Left ventricle myocardium superior (tissue), 1 donor: ENCODE measurements at regions not wholly inside any gene's neighbourhood (a gene's known extent, or its start where the extent isn't known, plus 50 kb on each side); places are given as distances from the start of the nearest gene placed in this dataset.

Experiments
- ATAC-seq: fragments of 200-7000 bp; cut with Tn5 transposase; one replicate; pipeline ENCODE4 v1.9.1; 2020; ENCODE audit warnings: mild to moderate bottlenecking, moderate library complexity
- DNase-seq: peaks from one replicate; pipeline ENCODE4 v3.0.0-alpha.2; 2020
- intact Hi-C: fragments of 100-400 bp; cut with micrococcal nuclease; formaldehyde crosslinking; loops from one replicate; pipeline ENCODE4 v1.11.0; 2022
- donor health status: DM: no; HTN: yes; CAD: no; lungs with severe emphysema.

DNA sequence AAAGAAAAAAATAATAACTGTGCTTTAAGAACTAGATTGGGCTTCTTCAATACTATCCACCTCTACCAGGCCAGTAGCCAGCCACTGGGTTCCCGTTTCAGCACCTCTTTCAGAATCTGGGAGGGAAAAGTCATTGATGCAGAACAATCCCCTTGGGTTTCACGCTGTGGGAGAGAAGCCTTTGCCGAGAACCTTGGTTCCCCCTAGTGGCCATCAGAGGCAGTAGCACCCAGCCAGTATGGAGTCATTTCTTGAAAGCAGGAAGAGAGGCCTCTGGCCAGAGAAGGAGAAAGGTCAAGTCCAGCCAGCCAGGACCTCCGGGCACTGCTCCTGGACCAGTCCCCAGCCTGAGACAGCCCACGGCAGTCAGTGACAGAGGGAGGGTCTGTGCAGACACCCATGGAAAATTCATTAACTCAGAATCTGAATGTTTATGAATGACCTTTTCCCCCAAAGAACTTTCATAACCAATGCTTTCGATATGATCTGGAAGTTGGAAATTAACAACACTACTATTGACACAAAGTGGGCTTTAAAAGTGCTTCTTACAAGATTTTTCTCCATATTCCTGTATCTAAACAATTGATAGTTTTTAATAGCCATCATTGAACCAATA is 51.2 kb upstream of the CDH5 start:
- peak; percentile 34 for DNase-seq
- peak; percentile 93 for ATAC-seq
- intact Hi-C loops, result no loop called here

DNA sequence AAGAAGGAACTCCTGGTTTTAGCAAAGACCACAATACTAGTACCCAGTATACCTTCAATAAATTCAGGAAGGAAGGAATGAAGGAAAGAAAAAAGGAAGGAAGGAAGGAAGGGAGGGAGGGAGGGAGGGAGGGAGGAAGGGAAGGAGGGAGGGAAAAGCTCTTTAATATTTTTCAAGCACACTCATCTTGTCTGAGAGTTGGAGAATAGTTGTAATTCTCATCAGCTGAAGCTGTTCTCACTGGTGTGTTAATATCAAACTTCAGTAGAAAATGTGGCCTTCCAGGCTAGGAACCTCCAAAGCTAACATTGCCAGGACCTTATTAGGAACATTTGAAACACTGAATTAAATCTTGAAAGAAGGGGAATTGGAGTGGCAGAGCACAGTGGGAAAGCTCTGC is 55.2 kb upstream of the CDH5 start:
- DNase-seq, result no peak
- intact Hi-C loops, result no loop called here
- ATAC-seq, result no peak

DNA sequence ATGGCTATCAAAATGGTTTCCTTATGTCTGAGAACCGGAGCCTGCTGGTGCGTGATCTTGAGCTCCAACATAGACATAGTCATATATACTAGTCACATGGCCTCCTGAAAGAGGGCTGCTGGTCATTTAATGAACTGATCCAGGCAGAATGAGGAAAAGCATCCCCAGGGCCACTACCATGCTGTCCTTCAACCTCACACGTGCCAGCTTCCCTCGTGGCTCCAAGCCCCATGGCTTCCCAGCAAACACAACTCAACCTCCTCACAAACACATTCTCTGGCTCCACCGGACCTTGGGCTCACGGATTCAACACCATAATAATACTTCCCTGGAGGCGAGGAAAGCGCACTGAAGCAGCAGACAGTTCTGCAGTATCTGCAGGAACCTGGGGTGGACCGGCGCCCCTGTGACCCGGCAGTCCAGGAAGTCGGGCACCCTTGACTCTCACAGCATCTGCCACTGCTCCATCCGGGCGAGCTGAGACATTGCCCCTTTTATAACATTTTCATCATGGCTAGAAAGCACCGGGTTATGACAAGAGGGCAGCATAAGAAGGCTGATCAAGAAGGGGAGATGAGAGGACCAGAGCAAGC is 57.2 kb upstream of the CDH5 start:
- ATAC-seq, result no peak
- DNase-seq, result no peak
- intact Hi-C loops, result no loop called here

DNA sequence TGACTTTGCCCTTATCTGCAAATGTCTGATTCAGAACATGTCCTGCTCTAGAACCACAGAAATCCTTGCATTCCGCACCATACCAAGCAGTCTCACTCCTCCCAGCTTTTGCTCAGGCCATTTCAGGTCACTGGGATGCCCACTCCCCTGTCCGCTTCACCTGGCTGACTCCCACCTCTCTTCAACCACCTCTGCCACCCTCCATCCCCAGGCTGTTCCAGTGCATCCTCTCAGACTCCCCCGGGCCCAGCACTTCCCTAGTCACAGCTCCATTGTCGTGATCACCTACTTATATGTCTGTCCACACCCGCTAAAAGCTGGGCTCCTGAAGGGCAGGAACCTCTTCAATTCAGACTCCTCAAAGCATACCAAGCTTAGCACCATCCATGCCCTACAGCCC is 58.4 kb upstream of the CDH5 start:
- intact Hi-C loops, result no loop called here
- ATAC-seq (no peak), DNase-seq (no peak)

DNA sequence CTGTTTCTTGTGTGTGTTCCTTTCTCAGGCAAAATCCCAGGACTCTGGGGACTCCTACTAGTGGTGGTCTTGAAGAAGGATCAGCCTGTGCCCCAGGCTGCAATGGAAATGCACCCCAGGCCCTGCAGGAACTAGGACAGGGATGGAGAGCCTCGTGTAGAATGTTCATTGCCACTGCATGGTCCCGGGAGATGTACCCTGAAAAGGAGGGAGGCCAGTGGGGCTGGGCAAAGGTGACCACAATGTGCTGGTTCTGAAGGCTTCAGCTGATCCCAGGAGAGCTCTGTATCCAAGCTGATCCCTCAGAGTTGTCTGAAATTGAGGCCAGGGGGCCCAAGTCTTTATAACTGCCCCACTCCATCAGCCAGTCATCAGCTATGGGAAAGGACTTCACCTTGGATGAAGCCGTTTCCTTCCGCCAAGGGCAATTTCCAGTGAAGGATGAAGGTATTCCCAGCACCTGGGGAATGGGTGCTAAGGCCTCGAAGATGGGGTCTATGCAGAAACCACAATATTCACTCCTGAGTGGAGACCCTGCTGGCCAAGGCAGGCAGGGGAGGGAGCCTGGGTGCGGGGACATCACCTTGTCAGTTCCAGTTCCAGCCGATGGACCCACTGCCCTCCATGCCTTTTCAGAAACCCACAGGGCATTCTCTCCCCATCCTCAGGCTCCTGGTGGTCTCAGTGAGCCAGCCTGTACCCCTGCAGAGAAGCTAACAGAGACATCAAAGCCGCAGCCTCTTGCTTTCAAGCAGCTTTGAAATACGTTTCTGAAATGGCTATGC is 59.9 kb upstream of the CDH5 start:
- no peak for DNase-seq
- no peak for ATAC-seq
- intact Hi-C loops, result no loop called here

DNA sequence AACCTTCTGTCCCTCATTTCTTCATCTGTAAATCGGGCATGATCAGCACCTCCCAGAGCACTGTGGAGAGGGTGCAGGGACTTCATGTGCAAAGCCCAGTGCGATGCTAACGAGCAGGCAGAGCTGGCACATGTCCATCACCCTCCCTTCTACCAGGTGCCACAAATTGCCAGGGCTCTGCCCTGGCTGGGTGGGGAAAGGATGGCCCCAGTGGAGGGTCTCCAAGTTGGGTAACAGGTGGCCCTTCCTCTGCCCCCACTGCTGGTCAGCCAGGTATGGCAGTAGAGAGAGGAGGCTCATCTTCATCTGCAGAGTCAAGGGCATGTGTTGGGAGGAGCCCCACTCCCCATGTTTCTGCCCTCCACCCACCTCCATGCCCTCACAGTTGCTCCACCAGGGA is 61.5 kb upstream of the CDH5 start:
- intact Hi-C loops, result no loop called here
- ATAC-seq, result no peak
- no peak for DNase-seq

DNA sequence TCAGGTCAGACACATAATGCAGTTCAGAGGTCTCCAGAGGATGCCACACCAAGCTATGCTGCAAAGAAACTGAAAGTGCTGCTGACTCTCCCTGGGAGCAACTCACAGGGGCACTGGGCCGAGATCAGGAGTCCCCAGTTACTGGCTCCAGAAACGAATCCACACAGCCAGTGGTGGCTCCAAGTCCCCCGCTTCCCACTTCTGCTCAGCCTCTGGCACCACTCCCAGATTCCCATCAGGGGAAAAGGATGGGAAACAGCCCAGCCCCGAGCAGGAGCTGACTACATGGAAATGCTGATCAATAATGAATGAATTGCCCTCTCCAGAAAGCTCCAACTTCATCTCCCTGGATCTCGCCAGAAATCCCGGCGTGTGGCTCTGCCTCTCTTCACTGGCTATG is 62.3 kb upstream of the CDH5 start:
- intact Hi-C loops, result no loop called here
- ATAC-seq (no peak), DNase-seq (no peak)

DNA sequence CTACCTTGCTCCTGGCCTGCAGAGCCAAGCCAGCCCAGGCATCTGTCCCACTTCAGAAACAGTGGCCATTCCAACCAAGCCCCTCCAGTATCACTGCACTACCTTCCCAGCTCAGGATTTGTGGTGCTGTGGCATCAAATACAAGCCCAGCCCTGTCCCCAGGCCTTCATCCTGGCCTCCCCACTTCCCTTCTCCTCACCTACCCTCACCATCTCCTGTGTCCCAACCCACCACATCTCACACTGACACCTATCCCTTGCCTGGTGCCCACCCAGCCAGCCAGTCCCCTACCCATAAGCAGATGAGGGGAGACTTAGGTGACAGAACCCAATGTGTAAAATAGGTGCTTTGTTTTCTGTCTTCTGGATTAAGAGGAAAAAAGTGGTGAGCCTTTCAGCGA is 66.0 kb upstream of the CDH5 start:
- intact Hi-C loops, result no loop called here
- no peak for ATAC-seq
- no peak for DNase-seq

DNA sequence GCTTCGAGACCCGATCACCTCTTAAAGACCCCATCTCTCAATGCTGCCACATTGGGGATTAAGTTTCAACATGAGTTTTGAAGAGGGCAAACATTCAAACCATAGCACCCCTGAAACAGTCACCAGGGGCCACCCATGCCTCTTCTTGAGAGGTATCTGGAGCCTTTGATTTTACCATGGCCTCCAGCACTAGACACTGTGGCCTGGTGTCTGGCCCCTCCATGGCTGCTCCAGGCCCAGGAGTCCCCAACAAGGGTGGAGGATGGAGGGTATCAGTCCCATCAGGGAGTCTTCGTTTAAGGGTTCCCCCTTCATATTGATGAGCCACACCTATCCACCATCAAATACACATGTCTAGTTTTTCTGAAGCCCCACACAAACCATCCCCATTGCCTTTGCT is 66.5 kb upstream of the CDH5 start:
- ATAC-seq (no peak), DNase-seq (no peak)
- intact Hi-C loops, result no loop called here

DNA sequence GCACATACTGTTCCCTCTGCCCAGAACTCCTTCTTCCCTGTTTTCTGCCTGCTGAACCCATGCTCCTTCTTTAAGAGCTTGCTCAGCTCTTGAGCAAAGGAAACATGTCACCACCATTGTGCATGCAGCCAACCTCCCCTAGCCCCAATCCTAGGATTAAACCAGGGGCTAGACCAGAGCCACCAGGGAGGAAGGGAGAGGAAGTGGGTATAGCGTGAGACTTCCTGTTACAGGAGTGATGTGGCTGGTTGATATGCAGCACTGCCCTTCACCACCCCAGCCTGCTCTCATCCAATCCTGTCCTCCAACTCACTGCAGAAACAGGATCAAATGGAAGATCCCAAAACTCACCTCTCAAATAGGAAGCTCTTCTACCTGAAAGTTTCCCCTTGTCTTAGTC is 67.1 kb upstream of the CDH5 start:
- DNase-seq, result no peak
- intact Hi-C loops, result no loop called here
- ATAC-seq, result no peak

DNA sequence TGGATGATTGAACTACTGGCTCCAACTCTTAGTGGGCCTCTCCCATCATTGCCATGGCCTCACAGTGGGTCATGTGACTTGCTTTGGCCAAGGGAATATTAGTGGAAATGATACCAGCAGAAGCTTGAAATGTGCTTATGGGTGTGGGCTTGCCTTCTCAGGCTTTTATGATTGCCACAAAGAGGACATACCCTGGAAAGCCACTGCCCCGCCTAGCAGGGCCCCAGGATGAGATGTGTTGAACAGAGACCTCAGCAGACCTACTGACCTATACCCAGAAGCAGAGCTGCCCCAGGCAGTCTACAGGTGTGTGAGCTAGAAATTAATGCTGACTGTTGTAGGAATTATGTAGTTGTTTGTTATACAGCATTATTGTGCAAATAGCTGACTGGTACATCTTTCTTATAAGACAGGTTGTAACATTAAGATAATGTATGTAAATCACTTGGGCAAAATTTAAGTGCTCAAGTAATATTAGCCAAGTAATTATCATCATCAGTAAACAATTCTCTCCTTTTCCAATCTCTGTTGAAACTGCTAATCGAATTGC is 67.8 kb upstream of the CDH5 start:
- DNase-seq (no peak), ATAC-seq (no peak)
- intact Hi-C loops, result no loop called here

DNA sequence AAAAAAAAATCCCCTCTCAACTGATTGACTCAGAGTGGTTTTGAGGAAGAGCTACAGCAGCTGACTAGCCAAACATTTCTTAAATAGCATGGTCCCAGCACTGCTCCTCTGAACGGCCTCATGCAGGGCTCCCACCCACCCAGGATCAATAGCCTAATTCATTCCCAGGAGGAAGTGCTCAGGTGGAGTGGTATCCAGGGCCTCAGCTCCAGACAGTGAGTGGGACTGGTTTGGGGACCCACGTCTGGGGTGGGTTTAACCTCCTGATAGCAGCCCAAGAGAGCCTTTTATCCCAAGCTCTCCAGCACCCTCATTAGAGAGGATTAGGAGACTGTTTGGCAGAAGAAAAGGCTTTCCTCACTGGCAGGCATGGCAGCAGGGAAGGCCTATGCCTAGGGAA is 68.5 kb upstream of the CDH5 start:
- intact Hi-C loops, result no loop called here
- no peak for DNase-seq
- no peak for ATAC-seq

DNA sequence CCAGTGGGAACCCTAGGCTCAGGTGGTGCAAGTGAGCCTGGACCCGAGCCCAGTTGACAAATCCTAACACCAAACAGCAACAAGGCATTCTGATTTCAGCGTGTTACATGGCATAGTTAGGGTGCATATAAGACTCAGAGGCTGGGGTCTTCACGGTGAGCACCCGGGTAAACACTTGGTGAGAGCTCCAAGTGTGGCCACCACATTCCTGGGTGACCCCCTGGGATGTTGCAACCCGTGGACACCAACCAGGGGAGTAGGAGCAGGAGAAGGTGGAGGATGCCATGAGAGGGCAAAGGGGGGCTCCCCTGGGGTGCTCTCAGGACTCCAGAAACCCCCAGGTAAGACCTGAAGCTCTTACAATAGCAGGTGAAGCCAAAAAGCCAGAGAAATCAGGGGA is 69.9 kb upstream of the CDH5 start:
- DNase-seq, result no peak
- no peak for ATAC-seq
- intact Hi-C loops, result no loop called here

DNA sequence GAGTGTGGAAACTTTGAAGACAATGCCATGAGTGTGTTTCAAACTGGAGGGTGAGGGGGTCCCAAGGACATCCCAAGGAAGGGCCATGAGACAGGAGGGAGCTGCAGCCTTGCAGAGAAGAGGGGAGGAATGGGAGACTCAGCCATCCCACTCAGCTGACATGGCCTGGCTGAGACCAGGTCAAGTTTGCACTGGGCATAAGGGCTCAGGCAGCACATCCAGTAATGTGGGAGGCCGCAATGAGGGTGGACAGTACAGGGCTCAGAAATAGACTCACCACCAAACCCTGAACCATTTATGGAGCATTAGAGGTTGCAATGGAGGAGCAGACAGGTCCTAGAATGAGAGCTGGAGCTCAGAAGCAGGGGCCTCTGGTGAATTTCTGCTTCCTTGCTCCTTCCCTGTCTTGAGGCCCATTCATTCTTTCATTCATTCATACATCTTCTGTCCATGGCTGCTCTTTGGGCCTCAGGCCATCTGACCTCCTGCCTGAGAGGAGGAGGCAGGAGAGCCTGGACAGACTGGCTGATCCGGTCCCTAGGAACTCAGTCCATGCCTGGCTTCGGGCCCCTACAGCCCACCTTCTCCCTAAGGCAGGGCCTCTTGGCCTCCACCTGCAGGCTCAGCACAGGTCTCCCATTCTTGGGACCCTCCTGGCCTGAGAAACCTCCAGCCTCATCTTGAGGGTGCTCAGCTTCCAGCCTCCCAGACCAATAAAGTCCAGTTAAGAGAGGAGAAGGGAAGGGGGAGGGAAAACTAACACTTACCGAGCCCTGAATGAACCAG is 70.5 kb upstream of the CDH5 start:
- DNase-seq (no peak), ATAC-seq (no peak)
- intact Hi-C loops, result no loop called here

DNA sequence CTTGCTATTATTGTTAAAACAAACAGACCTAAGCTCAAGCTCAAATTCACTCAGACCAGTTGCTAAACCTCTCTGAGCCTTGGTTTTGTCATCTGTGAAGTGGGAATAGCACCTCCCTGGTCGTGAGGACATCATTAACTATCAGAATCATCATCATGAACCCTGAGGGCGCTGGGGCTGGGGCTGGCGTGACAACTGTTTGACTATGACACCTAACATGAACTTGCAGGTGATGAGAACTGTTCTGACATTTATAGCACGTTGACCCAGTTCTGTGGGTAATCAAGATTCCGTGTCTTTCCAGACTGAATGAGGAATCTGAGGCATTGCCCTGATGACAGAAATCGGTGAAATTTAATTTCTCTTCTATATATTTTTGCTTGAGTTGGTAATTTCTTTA is 71.3 kb upstream of the CDH5 start:
- intact Hi-C loops, result no loop called here
- DNase-seq (no peak), ATAC-seq (no peak)

DNA sequence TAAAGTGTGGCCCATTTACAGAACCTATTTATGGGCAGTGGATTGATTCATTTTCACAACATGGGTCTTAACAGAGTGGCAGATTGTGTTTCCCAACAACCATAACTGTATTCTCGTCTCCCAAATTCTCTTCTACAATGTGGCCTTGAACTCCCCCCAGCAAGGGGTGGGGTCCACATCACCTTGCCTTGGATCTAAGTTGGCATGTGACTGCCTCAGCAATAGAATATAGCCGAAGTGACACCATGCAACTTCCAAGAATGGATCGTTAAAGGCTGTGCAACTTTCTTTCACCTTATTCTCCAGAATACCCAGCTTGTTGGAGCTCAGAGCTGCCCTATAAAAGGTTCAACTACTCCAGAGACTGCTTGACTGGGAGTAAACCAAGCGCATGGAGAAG is 72.0 kb upstream of the CDH5 start:
- no peak for ATAC-seq
- intact Hi-C loops, result no loop called here
- DNase-seq, result no peak

DNA sequence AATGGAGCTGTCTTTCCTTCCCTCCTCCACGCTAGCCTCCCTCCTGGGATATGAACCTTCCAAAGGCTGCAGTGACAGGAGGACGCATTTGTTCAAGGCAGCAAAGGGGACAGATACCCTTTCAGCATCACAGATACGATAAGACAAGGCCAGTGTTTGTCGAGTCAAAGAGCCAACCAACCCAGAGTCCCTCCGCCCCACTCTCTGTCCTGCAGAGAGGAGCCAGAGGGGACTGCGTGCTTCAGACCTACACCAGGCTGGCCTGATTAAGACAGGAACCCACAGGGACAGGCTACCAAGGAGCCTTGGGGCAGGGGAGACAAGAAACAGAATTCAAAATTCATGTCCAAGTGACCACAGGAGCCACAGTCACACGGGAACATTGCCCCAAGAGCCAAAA is 72.6 kb upstream of the CDH5 start:
- intact Hi-C loops, result no loop called here
- ATAC-seq, result no peak
- no peak for DNase-seq

DNA sequence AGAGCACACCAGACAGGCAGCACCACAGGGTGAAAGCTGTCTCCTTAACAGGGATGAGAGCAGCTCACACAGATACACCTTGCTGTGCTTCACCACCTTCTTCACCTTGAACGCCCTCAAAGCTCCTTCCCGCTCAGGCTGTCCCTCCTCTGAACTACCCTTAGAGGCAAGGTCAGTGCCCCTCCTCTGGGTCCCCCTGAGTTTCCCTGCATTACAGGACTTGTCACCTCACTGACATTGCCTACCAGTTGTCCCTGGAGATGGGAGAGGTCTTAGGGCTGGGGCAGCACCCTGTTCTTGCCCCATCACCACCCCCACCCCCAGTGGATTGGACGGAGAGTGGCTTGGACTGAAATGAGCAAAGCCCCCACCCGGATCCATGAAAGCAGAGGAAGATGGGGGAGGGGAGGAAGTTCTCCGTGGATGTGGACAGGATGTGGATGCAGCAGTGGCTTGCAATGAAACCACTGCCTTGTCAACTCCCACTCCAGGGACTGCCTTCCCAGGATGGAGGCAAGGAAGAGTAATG is 73.2 kb upstream of the CDH5 start:
- ATAC-seq, result no peak
- intact Hi-C loops, result no loop called here

DNA sequence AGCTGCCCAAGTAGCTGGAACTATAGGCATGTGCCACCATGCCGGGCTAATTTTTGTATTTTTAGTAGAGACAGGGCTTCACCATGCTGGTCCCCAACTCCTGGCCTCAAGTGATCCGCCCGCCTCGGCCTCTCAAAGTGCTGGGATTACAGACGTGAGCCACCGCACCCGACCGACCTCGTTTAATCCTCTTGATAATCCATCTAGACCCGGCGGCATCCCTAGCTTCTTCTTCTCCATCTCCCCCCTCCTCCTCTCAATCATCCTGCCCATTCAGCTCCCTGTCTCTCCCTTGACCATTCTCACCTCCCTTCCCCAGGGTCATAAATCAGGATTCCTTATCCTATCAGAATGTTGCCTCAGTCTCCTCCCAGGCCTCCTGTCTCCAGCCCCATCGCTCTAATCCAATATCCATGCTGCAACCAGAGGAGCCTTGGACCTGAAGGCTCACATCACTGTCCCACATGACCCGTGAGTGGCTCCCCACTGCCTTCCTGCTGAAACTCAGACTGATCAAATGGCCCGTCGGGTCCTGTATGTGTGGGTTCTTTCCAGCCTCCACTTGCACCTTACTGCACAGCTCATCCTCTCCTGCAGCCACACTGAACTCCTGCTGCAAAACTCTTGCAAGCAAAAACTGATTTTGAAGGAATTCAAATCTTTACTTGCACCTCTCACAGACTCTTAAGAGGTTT is 74.1 kb upstream of the CDH5 start:
- intact Hi-C loops, result no loop called here
- DNase-seq (no peak), ATAC-seq (no peak)

More for the DNA sequence above, 73.2 kb upstream of the CDH5 start:
- no peak for DNase-seq
